WTC11 (cell line): ENCODE measurements at regions not wholly inside any gene's neighbourhood (a gene's known extent, or its start where the extent isn't known, plus 50 kb on each side); places are given as distances from the start of the nearest gene placed in this dataset.

Source experiments
- ATF2 ChIP-seq: sonication (generic); formaldehyde crosslinking; IDR thresholded peaks from 2 replicates; pipeline ENCODE4 v1.8.1; 2022; ENCODE audit warnings: low read depth, missing genetic modification reagents, borderline replicate concordance
- CTCF ChIP-seq: fragments of 200-600 bp; IDR thresholded peaks from 2 replicates; pipeline ENCODE4 v1.8.0; 2022; ENCODE audit warnings: antibody characterized with exemption
- JUN ChIP-seq: sonication (generic); formaldehyde crosslinking; IDR thresholded peaks from 2 replicates; pipeline ENCODE4 v1.8.0; 2023; ENCODE audit warnings: mild to moderate bottlenecking, missing genetic modification reagents
- NR1H2 ChIP-seq: sonication (generic); formaldehyde crosslinking; IDR thresholded peaks from 2 replicates; pipeline ENCODE4 v1.9.0; 2021; ENCODE audit warnings: mild to moderate bottlenecking, moderate library complexity, missing genetic modification reagents
- NR3C1 ChIP-seq: sonication (generic); formaldehyde crosslinking; conservative IDR thresholded peaks from 2 replicates; pipeline ENCODE4 v1.8.1; 2023; ENCODE audit warnings: low read depth, mild to moderate bottlenecking, missing genetic modification reagents
- USF1 ChIP-seq: sonication (generic); formaldehyde crosslinking; IDR thresholded peaks from 2 replicates; pipeline ENCODE4 v1.8.0; 2022; ENCODE audit warnings: mild to moderate bottlenecking, missing genetic modification reagents
- ZBTB43 ChIP-seq: sonication (generic); formaldehyde crosslinking; IDR thresholded peaks from 2 replicates; pipeline ENCODE4 v1.8.1; 2023; ENCODE audit warnings: mild to moderate bottlenecking, missing genetic modification reagents
- ZNF232 ChIP-seq: sonication (generic); formaldehyde crosslinking; IDR thresholded peaks from 2 replicates; pipeline ENCODE4 v1.8.0; 2022; ENCODE audit warnings: mild to moderate bottlenecking, missing genetic modification reagents
- ZSCAN18 ChIP-seq: fragments of 250-450 bp; sonication (Bioruptor Pico); IDR thresholded peaks from 2 replicates; pipeline ENCODE4 v2.1.2; 2022; ENCODE audit warnings: mild to moderate bottlenecking, moderate library complexity
- TF ChIP-seq, protein P1 (sequence below): sonication (generic); formaldehyde crosslinking; IDR thresholded peaks from 2 replicates; pipeline ENCODE4 v1.8.0; 2022; ENCODE audit warnings: mild to moderate bottlenecking, missing genetic modification reagents
- TF ChIP-seq, protein P2 (sequence below): sonication (generic); formaldehyde crosslinking; IDR thresholded peaks from 2 replicates; pipeline ENCODE4 v1.8.1; 2023; ENCODE audit warnings: mild to moderate bottlenecking, missing genetic modification reagents
- TF ChIP-seq, protein P3 (sequence below): sonication (generic); formaldehyde crosslinking; IDR thresholded peaks from 2 replicates; pipeline ENCODE4 v1.8.1; 2022; ENCODE audit warnings: mild to moderate bottlenecking, missing genetic modification reagents, moderate library complexity, borderline replicate concordance
- TF ChIP-seq, protein P4 (sequence below): sonication (generic); formaldehyde crosslinking; IDR thresholded peaks from 2 replicates; pipeline ENCODE4 v1.8.1; 2023; ENCODE audit warnings: mild to moderate bottlenecking, missing genetic modification reagents, moderate library complexity

DNA sequence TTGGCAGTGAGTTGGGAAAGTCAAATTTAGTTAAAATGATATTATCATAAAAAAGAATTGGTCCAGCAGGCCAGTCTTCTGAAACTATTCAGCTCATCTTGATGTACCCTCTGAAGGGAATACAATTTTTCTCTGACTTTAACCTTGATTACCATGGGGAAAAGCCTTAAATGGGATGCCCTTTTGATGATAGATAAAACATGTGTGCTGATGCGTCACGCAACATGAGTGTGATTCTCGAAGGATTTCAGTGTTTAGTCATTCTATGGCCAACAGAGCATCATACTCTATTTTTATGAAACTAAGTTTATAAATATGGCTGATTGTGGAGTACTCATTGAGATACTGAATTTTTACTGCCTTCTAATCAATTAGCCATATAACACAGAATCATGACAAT lies 171.5 kb downstream of the ZNF281 start:
- no peak for TF ChIP-seq CTCF
- TF ChIP-seq, protein P1, sequence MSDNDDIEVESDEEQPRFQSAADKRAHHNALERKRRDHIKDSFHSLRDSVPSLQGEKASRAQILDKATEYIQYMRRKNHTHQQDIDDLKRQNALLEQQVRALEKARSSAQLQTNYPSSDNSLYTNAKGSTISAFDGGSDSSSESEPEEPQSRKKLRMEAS (CRISPR knock-in tag): no peak
- TF ChIP-seq, protein P2, sequence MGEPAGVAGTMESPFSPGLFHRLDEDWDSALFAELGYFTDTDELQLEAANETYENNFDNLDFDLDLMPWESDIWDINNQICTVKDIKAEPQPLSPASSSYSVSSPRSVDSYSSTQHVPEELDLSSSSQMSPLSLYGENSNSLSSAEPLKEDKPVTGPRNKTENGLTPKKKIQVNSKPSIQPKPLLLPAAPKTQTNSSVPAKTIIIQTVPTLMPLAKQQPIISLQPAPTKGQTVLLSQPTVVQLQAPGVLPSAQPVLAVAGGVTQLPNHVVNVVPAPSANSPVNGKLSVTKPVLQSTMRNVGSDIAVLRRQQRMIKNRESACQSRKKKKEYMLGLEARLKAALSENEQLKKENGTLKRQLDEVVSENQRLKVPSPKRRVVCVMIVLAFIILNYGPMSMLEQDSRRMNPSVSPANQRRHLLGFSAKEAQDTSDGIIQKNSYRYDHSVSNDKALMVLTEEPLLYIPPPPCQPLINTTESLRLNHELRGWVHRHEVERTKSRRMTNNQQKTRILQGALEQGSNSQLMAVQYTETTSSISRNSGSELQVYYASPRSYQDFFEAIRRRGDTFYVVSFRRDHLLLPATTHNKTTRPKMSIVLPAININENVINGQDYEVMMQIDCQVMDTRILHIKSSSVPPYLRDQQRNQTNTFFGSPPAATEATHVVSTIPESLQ (CRISPR knock-in tag): no peak
- TF ChIP-seq ZBTB43 (CRISPR knock-in tag): no peak
- TF ChIP-seq, protein P3, sequence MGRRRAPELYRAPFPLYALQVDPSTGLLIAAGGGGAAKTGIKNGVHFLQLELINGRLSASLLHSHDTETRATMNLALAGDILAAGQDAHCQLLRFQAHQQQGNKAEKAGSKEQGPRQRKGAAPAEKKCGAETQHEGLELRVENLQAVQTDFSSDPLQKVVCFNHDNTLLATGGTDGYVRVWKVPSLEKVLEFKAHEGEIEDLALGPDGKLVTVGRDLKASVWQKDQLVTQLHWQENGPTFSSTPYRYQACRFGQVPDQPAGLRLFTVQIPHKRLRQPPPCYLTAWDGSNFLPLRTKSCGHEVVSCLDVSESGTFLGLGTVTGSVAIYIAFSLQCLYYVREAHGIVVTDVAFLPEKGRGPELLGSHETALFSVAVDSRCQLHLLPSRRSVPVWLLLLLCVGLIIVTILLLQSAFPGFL (CRISPR knock-in tag): no peak
- TF ChIP-seq JUN (CRISPR knock-in tag): no peak
- TF ChIP-seq, protein P4, sequence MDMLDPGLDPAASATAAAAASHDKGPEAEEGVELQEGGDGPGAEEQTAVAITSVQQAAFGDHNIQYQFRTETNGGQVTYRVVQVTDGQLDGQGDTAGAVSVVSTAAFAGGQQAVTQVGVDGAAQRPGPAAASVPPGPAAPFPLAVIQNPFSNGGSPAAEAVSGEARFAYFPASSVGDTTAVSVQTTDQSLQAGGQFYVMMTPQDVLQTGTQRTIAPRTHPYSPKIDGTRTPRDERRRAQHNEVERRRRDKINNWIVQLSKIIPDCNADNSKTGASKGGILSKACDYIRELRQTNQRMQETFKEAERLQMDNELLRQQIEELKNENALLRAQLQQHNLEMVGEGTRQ (CRISPR knock-in tag): no peak
- no peak for TF ChIP-seq USF1 (CRISPR knock-in tag)
- TF ChIP-seq NR3C1 (CRISPR knock-in tag): no peak
- TF ChIP-seq ZSCAN18 (CRISPR knock-in tag): no peak
- TF ChIP-seq ZNF232 (CRISPR knock-in tag): no peak
- no peak for TF ChIP-seq ATF2 (CRISPR knock-in tag)
- TF ChIP-seq NR1H2 (CRISPR knock-in tag): no peak
